HEK293T (cell line): ENCODE measurements at regions not wholly inside any gene's neighbourhood (a gene's known extent, or its start where the extent isn't known, plus 50 kb on each side); places are given as distances from the start of the nearest gene placed in this dataset.

Experiments
- ARNT ChIP-seq: fragments of 450-650 bp; IDR thresholded peaks from 2 replicates; pipeline ENCODE4 v1.6.1; 2017; ENCODE audit warnings: mild to moderate bottlenecking
- FOXA1 ChIP-seq: fragments of 450-650 bp; IDR thresholded peaks from 2 replicates; pipeline ENCODE4 v1.6.1; 2016; ENCODE audit warnings: mild to moderate bottlenecking
- FOXK2 ChIP-seq: fragments of 450-650 bp; IDR thresholded peaks from 2 replicates; pipeline ENCODE4 v1.6.1; 2016; ENCODE audit warnings: mild to moderate bottlenecking
- HDGF ChIP-seq: fragments of 450-650 bp; IDR thresholded peaks from 2 replicates; pipeline ENCODE4 v1.6.1; 2017; ENCODE audit warnings: antibody characterized with exemption, borderline replicate concordance
- L3MBTL2 ChIP-seq: fragments of 450-650 bp; conservative IDR thresholded peaks from 2 replicates; pipeline ENCODE4 v1.6.1; 2016; ENCODE audit warnings: mild to moderate bottlenecking
- LEF1 ChIP-seq: fragments of 450-650 bp; IDR thresholded peaks from 2 replicates; pipeline ENCODE4 v1.6.1; 2017; ENCODE audit warnings: mild to moderate bottlenecking, borderline replicate concordance
- NFRKB ChIP-seq: fragments of 450-650 bp; IDR thresholded peaks from 2 replicates; pipeline ENCODE4 v1.6.1; 2016; ENCODE audit warnings: mild to moderate bottlenecking, moderate library complexity
- SP1 ChIP-seq: fragments of 450-650 bp; IDR thresholded peaks from 2 replicates; pipeline ENCODE4 v1.6.1; 2017
- SUZ12 ChIP-seq: fragments of 450-650 bp; IDR thresholded peaks from 2 replicates; pipeline ENCODE4 v1.6.1; 2016; ENCODE audit warnings: mild to moderate bottlenecking
- TARDBP ChIP-seq: fragments of 450-650 bp; IDR thresholded peaks from 2 replicates; pipeline ENCODE4 v1.6.1; 2016
- TF ChIP-seq, protein P1 (sequence below): fragments of 450-650 bp; IDR thresholded peaks from 2 replicates; pipeline ENCODE4 v1.6.1; 2016

DNA sequence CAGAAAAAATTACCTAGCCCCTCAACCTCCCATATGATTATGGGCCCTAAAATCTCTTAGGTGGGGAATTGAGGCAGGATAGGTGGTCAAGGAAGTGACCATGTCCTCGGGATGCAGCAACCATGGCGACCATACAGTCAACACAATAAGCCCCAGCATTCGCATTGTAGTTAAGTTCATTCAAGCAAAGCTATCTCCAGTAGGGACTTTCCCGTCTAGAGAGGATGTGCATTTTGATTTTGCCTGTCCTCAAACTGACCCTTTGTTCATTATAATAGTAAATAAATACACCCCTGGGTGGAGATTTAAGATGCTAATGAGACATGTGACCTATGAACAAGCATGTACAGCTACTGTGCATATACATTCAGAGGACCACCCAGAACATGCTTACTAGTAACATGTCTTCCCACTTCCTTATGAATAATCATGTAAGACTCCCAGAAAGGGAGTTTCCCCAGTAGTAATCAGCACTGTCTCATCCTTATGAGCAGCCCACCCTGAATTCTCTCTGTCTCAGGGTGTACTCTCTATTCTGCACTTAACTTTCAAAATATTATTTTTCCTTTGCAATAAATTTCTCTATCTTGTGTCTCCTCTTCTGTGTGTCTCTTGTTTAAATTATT is 74.3 kb downstream of the NUDT11 start:
- TF ChIP-seq FOXK2 (no peak), SUZ12 (no peak), SP1 (no peak), TARDBP (no peak), FOXA1 (no peak), HDGF (no peak), NFRKB (no peak), LEF1 (no peak), ARNT (no peak), L3MBTL2 (no peak)
- TF ChIP-seq, protein P1, sequence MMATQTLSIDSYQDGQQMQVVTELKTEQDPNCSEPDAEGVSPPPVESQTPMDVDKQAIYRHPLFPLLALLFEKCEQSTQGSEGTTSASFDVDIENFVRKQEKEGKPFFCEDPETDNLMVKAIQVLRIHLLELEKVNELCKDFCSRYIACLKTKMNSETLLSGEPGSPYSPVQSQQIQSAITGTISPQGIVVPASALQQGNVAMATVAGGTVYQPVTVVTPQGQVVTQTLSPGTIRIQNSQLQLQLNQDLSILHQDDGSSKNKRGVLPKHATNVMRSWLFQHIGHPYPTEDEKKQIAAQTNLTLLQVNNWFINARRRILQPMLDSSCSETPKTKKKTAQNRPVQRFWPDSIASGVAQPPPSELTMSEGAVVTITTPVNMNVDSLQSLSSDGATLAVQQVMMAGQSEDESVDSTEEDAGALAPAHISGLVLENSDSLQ, result no peak
